ENCODE measurements at regions not wholly inside any gene's neighbourhood (a gene's known extent, or its start where the extent isn't known, plus 50 kb on each side); places are given as distances from the start of the nearest gene placed in this dataset.

DNA sequence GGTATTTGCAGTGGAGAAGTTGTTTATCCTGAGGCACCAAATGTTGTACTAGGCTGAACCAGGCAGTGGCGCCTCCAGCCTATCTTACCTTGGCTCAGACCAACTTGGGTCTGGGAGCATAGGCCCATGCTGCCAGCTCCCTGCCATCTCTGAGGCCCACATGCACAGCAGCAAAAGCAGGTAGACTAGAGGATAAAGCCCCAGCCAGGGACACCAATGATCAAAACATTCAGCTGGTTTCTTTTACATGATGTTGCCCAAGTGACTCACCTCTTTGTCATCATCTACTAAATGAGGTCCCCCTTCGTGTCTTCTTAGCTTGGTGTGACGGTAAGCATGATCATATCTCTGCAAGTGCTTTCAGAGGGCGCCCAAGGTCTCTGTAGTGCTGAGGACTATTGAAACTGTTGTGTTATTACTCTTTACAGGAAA, 112.1 kb upstream of the DRD2 start:
- no peaks in the 10 kb centered on the region for H3K27me3 ChIP-seq
- H3K9me3 ChIP-seq: no peaks in the 10 kb centered on the region
- no peak overlapping the region for H3K4me3 ChIP-seq
- H3K36me3 ChIP-seq: no peaks in the 10 kb centered on the region
- WGBS, 2 donors: 85 to 89% methylated on average over 4 of the region's 4 CpGs
- H3K27ac ChIP-seq: no peak overlapping the region
- no peak for TF ChIP-seq POLR2A (IDR thresholded peaks at IDR 0.05)
- TF ChIP-seq, protein P1, sequence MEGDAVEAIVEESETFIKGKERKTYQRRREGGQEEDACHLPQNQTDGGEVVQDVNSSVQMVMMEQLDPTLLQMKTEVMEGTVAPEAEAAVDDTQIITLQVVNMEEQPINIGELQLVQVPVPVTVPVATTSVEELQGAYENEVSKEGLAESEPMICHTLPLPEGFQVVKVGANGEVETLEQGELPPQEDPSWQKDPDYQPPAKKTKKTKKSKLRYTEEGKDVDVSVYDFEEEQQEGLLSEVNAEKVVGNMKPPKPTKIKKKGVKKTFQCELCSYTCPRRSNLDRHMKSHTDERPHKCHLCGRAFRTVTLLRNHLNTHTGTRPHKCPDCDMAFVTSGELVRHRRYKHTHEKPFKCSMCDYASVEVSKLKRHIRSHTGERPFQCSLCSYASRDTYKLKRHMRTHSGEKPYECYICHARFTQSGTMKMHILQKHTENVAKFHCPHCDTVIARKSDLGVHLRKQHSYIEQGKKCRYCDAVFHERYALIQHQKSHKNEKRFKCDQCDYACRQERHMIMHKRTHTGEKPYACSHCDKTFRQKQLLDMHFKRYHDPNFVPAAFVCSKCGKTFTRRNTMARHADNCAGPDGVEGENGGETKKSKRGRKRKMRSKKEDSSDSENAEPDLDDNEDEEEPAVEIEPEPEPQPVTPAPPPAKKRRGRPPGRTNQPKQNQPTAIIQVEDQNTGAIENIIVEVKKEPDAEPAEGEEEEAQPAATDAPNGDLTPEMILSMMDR (IDR thresholded peaks at IDR 0.05): no peak
- TF ChIP-seq EP300 (IDR thresholded peaks at IDR 0.05): no peak
- H3K4me1 ChIP-seq: no peaks in the 10 kb centered on the region
- no peak for DNase-seq (ENCODE audit: low spot score in 2 of 2)

- no peak overlapping the region for H3K27ac ChIP-seq
- TF ChIP-seq POLR2A (IDR thresholded peaks at IDR 0.05) (no peak), EP300 (IDR thresholded peaks at IDR 0.05) (no peak)
- TF ChIP-seq, protein P1 (IDR thresholded peaks at IDR 0.05): no peak
- 97 to 99% methylated on average over 6 of the region's 6 CpGs for WGBS, 2 donors
These were observed 109.2 kb upstream of the DRD2 start for GRCh38 chr11:113584371-113584770.

GRCh38 chr11:113581713-113582112, 106.5 kb upstream of the DRD2 start:
- DNase-seq (ENCODE audit: low spot score in 2 of 2): no peak
- 89 to 96% methylated on average over 3 of the region's 3 CpGs for WGBS, 2 donors

More at GRCh38 chr11:113584371-113584770, 109.2 kb upstream of the DRD2 start:
- no peaks in the 10 kb centered on the region for H3K27me3 ChIP-seq
- H3K4me1 ChIP-seq: no peaks in the 10 kb centered on the region
- H3K4me3 ChIP-seq: no peak overlapping the region
- no peaks in the 10 kb centered on the region for H3K36me3 ChIP-seq
- DNase-seq (ENCODE audit: low spot score in 2 of 2): no peak
- H3K9me3 ChIP-seq: no peaks in the 10 kb centered on the region

GRCh38 chr11:113579292-113579940, 104.2 kb upstream of the DRD2 start:
- WGBS, 2 donors: 70 to 77% methylated on average over 10 to 11 of the region's 11 CpGs

More at GRCh38 chr11:113581713-113582112, 106.5 kb upstream of the DRD2 start:
- Histone ChIP-seq H3K4me1 (no peaks in the 10 kb centered on the region), H3K9me3 (no peaks in the 10 kb centered on the region), H3K4me3 (no peak overlapping the region), H3K36me3 (no peaks in the 10 kb centered on the region), H3K27ac (no peak overlapping the region), H3K27me3 (no peaks in the 10 kb centered on the region)
- no peak for TF ChIP-seq POLR2A (IDR thresholded peaks at IDR 0.05)
- TF ChIP-seq EP300 (IDR thresholded peaks at IDR 0.05): no peak
- TF ChIP-seq, protein P1 (IDR thresholded peaks at IDR 0.05): no peak

GRCh38 chr11:113578715-113579250, 103.6 kb upstream of the DRD2 start:
- no peaks in the 10 kb centered on the region for H3K27me3 ChIP-seq
- no peaks in the 10 kb centered on the region for H3K36me3 ChIP-seq
- no peaks in the 10 kb centered on the region for H3K9me3 ChIP-seq
- WGBS, 2 donors: 51 to 52% methylated on average over 5 of the region's 5 CpGs
- DNase-seq (ENCODE audit: low spot score in 2 of 2): no peak
- TF ChIP-seq, protein P1 (IDR thresholded peaks at IDR 0.05): no peak
- TF ChIP-seq POLR2A (IDR thresholded peaks at IDR 0.05) (no peak), EP300 (IDR thresholded peaks at IDR 0.05) (no peak)
- no peaks in the 10 kb centered on the region for H3K4me1 ChIP-seq
- H3K27ac ChIP-seq: no peak overlapping the region
- no peak overlapping the region for H3K4me3 ChIP-seq

More at GRCh38 chr11:113579292-113579940, 104.2 kb upstream of the DRD2 start:
- TF ChIP-seq EP300 (IDR thresholded peaks at IDR 0.05): no peak
- TF ChIP-seq POLR2A (IDR thresholded peaks at IDR 0.05): no peak
- TF ChIP-seq, protein P1 (IDR thresholded peaks at IDR 0.05): no peak
- Histone ChIP-seq H3K4me3 (no peak overlapping the region), H3K4me1 (no peaks in the 10 kb centered on the region), H3K27me3 (no peaks in the 10 kb centered on the region), H3K27ac (no peak overlapping the region), H3K9me3 (no peaks in the 10 kb centered on the region), H3K36me3 (no peaks in the 10 kb centered on the region)
- no peak for DNase-seq (ENCODE audit: low spot score in 2 of 2)

Measured in tibial nerve (tissue), 4 donors.